ENCODE measurements at regions not wholly inside any gene's neighbourhood (a gene's known extent, or its start where the extent isn't known, plus 50 kb on each side); places are given as distances from the start of the nearest gene placed in this dataset.

DNA sequence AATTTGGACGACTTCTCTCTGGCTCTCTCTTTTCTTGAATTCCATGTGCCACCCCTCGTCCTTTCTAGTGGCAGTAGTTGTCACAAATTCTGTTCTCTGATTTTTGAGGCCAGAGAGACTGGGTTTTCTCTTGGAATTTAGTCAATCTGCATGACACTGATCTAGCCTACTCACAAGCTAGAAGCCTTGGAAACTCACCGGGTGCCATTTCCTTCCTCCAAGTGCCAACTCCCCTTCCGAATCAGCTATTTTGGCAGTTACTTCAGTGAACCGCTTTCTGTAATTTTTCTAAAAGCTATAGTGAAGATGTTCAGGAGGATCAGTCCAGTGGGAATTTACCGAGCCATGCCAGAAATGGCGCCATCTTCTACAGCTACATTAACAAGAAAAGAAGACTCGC, 228.9 kb downstream of the PMP22 start:
- DNase-seq: no peak

DNA sequence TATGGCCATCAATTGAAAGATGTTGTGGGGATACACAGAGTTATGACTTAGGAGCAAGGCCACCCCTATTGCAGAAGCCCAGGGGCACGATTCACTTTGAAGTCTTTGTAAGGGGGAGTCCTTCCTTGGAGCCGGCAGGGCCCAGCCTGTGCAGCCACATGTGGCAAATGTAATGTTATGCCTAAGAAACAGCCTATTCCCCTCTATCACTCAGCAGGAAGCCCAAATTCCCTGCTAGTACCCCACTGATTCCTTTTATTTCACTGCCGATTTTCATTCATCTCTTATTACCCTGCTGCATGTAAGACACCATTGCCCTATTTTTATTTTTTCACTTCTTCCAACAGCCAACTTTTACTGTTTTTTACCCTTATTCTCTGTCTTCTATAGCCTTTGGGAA, 233.2 kb downstream of the PMP22 start:
- no peak for DNase-seq

DNA sequence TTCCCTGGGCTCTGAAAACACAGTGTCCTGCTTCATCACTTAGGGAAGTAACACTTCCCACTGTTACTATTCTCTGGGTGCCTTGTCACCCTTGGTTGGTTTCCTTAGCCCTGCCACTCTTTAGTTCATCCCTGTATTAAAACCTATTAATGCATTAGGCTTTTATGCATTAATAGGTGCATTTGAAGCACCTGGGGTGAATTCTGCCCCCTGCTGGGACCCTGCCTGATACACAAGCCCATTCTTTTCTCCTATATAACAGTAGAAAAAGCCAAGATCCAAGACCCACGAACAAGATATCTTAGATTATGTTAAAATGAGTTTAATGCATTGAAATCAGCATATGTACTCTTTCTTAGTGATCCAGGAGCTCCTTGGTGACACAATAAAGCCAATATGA, 235.7 kb downstream of the PMP22 start:
- DNase-seq: no peak

DNA sequence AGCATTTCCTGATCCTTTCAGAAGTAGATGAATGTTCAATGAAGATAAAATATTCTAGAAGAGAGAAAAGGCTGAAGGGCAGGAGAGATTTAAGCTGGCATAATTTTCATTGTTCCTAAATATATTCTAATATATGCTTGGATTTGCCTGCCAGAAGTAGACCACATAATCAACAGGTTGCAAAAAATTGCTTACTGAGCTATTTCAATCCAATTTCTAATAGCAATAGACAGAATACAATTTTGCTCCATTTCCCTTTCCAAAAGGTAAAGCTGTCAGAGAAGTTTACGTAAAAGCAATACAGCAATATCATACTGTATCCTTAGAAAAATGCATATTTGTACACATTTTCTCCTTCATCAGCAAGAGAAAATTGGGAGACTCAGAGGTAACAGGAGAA, 237.3 kb downstream of the PMP22 start:
- no peak for DNase-seq

DNA sequence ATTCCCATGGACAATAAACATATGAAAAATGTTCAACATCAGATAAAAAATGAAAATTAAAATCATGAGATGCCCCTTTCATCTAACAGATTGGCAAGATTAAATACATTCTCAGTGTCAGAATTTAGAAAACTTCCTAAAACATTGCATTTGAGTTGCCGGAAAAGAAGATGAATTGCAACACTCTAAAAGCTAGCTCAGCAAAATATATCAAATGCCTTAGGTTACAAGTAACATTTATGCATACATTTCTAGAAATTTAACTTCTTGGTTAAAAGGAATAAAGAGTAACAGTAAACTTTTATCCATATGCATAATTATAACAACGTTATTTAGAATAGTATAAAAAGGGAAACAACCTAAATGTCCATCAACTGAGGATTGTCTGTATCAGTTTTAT, 239.0 kb downstream of the PMP22 start:
- DNase-seq: no peak

DNA sequence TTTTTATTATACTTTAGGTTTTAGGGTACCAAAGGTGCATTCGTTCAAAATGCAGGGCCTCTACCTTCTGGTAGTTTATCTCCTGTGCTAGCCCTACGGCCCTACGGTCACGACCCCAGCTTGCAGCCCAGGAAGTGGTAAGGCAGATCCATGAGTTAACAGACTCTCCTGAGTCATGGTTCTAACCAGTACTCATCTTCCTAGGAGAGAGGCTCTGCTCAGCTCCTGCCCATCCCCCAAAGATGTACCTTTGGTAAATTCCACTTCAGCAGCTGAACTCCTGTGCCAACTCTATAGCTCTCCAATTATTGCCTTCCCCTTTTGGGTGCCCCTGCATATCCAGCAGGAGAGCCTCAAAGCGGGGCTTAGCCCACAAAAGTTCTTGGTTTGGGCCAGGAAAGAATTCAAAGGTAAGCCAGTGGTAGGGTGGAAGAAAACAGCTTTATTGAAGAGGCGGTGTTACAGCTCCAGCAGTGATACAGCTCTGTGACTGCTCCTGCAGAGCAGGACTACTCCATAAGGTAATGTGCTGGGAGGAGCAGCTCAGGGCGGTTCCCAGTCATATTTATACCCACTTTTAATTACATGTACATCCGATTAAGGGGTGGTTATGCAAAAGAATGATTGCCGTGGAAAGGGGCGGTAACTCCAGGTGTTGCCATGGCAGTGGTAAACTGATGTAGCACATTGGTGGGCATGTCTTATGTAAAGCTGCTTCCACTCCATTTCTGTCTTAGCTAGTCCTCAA, 241.4 kb downstream of the PMP22 start:
- no peak for DNase-seq

DNA sequence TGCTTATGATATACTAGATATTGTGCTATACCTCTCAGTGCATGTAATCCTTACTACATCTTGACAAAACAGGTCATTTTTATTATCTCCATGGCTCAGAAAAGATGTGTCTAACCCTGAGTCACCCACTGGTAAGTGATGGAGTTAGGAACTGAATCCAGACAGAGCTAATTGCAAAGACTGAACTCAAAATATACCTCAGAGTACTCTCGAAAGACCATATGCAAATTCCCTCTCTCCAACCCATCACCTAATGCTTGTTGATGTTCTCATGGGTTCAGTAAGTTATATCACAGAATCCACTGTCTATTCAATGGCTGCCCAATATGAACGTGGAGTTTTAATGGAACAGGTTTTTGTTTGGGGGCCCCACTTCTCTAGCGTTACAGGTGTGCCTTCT, 246.0 kb downstream of the PMP22 start:
- no peak for DNase-seq

DNA sequence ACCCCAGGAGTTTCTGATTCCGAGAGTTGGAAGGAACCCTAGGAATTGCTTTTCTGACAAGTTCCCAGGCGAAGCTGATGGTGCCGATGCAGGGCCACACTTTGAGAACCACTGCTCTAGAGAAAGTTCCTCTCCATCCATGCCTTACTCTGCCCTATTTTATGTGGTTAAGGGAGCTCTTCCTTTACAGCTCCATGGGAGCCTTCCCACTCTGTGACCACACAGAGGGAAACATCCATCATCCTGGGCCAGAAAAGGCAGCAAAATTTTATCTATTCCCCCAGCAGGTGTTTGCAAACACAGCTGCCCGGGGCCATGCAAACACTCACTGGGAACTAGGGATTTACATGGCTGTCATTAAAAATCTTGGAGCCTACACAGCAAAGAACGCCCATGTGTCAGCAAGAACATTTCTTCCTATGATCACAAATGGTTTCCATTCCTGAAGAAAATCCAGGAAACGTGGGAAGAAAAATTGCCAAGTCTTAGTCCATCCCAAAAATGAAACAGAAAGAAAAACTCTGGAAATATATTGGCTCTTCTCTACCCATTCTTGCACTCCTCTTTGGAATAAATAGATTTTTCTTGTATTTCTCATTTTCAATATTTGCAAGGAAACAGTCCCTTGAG, 252.7 kb downstream of the PMP22 start:
- DNase-seq: no peak

DNA sequence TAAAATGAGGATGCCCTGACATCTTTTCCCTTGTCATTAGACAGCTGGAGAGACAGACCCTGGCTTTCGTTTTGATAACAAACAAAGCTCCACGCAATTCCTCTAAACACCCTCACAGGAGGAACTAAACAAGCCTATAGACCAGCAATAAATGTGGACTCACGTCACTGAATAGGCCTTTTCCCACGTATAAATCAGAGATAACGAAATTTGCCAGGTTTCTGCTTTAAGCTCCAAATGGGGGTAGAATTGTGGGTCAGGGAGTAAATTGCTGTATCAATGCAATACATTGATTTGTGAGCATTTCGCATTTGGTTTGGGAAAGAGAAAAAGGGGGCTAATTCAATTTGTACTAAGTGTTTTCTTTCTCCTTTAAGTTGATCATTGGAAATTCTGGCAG, 256.0 kb downstream of the PMP22 start:
- DNase-seq: no peak

DNA sequence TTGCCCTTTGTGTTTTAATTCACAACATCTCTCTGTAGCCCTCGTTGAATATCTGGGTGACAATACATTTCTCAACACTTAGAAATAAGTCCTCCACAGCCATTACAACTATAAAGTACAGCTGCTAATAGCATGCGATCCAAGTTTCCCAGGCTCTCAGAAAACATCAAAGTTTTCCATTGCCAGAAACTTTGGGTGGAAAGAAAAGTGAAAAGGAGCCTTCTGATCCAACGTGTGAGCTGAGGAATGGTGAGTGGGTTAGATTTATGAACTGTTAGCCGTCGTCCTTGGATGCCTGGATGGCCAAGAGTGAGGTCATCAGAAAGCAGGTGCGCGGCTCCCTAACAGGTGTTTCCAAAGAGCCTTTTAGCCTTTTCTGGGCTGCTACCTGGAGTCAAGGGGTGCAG, 258.0 kb downstream of the PMP22 start:
- DNase-seq: no peak

DNA sequence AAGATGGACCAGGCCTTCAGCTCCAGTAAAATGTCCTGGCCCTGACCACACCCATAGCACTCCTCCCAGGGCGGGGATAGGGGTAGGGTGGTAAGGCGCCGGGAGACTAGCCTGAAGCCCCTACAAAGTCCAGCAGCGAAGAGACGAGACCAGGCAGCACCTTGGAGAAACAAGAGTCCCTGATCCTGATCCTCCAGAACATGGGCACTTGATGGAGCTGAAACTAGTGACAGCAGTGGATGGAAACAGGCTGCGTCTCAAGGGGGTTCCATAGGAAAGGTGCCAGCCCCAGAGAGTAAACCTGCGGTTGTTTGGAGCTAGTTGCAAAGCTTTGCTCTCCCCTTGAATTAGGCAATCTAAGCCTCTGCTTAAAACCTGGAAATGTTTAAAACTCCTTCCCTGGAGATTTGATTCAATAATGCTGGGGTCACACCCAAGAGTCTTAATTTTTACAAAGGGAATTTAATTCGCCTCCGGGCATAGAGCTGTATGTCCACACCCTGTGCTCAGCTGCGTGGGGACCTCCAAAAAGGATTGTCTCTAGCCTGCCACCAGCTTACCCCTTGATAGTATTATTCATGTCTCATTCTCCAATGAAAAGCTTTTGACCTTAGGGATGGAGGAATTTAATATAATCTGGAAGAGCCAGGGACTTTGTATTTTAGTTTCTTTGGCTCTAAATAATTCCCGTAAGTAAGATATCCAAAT, 258.6 kb downstream of the PMP22 start:
- DNase-seq: no peak

DNA sequence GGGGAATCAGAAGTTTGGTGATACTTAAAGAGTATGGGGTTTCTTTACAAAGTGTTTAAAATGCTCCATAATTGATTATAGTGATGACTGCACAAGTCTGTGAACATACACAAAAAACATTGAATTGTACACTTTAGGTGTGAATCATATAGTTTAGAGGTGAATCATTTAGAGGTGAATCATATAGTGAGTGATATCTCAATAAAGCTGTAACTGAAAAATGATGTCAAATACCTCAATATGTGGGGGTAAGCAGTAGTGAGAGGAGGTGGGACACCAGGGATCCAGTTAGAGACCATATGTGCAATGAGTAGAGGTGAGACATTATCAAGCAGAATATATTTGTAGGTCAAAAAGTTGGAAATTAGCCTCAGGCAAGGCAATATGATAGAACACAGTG, 264.5 kb downstream of the PMP22 start:
- DNase-seq: no peak

DNA sequence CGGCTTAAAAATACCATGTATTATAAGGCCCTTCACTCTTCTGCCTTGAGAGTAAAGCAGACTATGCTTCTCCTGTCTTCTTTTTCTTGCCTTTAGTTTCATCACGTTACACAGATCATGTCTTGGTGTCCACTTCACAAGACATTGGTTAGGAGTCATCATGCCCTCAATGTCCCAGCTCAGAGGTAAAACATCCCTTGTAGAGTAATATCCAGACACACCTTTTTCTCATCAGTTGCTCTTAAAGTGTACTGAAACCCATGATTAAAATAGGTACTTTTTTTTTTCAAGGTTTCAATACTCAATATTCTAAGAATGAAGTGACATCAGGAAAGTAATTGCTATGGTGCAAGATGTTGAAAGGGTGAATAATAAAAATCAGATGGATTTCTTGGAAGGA, 267.8 kb downstream of the PMP22 start:
- DNase-seq: no peak

DNA sequence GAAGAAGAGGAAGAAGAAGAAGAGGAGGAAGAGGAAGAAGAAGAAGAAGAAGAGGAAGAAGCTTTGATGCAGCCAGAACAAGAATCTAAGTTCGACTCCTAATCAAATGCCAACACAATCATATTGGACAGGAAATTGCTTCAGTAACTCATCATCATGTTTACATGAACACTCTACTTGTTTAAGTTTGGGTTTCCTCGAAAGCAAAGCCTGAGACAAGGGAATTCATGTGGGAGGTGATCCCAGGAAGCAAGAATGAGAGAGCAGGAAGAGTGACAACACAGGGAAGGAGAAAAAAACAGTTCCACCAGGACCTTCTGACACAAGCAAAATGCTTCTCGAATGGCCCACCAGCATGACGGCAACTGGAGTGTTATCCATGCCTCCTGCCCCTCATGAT, 279.0 kb downstream of the PMP22 start:
- DNase-seq: no peak

DNA sequence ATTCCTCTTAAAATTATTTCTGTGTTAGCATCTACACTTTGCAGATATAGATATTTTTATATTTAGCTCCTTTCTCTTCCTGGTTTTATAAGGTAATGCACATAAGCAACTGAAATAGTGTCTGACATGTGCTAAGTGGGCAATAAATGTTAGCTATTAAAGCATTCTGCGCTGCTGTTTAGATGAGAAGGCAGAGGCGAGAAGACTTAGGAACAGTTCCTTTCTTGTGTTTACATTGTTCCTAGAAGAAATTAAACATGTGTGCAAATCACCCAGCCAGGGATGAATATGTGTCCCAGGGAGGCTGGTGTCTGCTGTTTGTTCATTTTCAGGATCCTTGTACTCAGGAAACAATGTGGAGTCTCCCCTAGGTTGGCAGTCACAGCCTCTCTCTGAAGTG, 292.3 kb downstream of the PMP22 start:
- DNase-seq: no peak

DNA sequence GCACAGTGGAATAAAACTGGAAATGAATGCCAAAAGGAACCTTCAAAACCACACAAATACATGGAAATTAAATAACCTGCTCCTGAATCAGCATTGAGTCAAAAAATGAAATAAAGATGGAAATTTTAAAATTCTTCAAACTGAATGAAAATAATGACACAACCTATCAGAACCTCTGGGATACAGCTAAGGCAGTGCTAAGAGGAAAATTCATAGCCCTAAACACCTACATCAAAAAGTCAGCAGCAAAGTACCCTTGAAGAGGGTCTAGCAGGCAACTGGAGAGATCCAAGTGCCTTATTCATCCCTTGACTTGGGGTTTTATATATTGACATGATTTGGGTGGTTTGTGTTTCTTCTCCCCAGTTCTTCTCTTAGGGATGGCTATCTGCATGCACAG, 294.1 kb downstream of the PMP22 start:
- DNase-seq: no peak

DNA sequence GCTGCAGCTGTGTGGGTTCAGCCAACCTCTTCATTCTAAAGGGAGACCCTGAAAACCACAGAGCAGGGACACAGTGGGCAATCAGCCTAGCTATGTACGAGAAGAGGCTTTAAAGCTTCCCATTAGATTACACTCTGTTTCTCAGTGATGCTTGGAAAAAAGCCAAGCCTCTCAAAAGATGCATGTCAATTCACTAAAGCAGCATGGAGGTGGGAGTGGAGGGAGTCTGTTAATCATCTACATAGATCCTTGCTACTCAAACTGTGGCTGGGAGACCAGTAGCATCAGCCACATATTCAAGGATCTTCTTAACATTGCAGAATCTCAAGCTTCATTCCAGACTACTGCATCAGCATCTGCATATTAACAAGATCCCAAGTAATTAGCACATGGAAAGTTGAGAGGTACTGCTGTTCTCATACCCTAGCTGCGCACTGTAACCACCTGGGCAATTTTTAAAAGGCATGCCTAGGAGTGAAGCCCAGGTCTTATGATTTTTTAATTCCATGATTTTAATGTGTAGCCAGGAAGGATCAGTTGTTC, 305.9 kb downstream of the PMP22 start:
- no peak for DNase-seq

DNA sequence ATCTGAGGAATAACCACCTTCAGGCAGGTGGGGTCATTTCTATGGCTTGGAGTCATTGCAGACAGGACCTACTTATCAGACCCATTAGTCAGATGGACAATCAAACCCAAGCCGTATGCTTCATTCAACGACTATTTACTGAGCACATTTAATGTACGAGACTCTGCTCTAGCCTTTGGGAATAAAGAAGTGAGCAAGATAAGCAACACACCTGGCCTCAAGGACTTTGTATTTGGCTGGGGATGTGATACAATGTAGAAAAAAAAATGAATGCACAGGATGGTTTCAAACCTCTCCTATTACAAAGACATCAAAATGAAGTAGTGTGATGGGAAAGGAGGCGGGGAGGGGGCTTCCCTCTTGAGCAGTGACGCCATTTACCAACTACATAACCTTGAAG, 311.7 kb downstream of the PMP22 start:
- DNase-seq: no peak

DNA sequence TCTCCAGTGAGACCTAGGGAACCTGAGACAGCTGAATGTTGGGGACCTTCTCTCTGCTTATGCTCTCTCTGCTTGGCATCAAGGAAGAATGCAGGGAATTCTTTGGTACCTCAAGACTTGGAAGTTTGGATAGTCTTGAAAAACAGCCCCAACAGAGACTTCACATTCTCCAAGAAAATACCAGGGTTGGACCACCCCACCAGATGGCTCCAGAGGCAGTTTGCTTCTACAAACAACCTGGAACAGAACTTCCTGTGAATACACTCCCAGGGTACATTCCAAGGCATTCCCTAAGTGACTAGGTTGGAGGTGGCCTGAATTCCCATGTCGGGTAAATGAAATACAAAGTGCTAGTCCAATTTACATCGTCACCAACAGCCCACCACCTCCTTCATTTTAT, 314.4 kb downstream of the PMP22 start:
- DNase-seq: no peak

DNA sequence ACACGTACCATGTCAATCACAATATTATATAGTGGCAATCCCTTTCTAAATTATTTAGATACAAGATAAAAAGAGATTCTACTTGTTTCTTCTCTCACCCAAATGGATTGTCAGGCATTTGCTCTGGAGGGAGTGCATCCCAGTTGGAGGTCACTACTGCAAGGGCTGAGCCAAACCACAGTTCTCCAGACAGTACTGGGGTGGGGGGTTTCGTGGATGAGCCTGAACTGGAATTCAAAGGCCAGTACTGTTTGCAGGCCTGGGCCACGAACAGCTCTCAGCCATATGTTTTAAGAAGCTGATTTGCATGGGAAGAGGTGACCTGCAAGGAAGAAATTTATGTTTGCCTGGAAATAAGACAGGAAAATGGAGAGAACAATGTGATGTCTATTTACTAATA, 314.9 kb downstream of the PMP22 start:
- DNase-seq: no peak

DNA sequence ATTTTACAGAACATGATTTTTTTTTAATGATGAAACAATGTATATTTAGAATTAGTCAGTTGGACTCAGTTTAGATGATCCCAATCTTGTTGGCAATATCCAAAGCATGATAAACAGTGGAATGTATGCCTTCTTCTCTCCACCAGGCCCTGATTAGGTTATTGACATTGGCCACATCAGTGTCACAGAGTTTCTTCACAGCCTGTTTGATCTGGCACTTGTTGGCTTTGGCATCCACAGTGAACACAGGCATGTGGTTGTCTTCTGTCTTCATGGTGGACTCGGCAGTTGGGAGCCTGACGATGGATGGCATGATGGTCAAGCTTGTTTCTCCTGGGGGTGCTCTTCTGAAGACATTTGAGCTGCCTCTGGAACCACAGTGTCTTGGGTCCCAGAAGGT, 317.5 kb downstream of the PMP22 start:
- DNase-seq: no peak

DNA sequence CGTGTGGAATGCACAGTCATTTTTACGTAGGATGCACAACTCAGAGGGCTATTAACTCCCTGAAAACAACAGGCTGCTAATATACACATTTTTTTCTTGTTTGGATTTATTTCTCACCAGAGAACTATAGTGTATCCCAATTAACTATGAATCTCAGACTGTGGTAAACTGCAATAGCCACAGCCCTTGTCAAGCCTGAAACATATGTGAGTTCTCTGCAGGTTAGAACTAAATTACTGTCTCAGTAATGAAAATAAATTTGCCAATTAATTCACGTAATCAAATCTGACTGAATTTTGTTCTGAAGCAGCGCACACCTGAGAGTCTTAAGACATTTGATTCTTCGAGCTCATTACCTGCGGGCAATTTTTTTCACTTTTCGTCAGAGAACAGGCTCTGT, 318.6 kb downstream of the PMP22 start:
- no peak for DNase-seq

DNA sequence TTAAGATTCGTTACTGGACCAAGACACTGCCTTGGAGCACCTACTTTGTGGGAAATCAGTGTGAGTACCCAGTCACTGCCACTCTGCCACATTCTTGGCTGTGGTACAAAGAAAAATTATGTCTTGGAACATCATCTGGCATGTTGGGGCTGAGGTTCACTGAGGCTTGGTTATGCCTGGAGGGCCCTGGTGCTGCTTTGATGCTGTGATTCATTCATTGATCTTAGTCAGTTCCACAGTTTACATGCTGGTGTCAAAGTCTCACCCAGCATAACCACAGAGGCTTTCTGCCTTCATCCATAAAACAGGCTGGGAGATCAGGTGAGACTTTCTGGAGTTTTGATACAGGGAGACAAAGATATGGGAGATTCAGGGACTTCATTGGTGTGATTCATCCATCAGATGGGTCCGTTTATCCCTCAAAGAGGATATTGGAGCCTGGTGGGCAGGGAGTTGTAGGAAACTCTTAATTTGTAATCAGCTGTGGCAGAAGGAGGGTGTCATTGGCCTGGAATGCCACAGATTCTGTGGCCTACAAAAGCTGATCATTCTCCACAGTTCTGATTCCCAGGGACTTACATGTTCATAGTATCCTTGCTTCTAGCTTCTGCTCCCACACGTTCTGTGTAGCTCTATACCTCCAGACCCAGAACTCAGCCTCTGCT, 322.5 kb downstream of the PMP22 start:
- no peak for DNase-seq

DNA sequence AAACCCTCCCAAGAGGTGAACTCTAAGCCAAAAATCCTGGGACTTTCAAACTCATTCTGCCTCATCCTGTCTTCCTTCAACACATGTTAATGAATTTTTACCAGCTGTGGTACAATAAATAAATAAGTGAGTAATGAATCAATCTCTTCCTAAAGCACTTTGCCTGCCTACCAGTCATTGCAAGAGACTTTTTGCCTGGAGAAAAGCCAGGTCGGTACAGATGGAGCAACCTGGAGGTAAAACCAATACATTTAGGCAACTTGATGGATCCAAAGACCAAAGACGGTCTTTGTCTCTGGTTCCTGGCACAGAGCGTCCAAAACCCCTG, 324.2 kb downstream of the PMP22 start:
- no peak for DNase-seq

Measured in activated CD8-positive, alpha-beta memory T cell treated with anti-CD3 and anti-CD28 coated beads, Interleukin-2, amount 50 U/mL, for 48 hours (primary cell).